GM21526 (cell line): ENCODE measurements at regions not wholly inside any gene's neighbourhood (a gene's known extent, or its start where the extent isn't known, plus 50 kb on each side); places are given as distances from the start of the nearest gene placed in this dataset.

Source experiments
- ATAC-seq: cut with Tn5 transposase; IDR thresholded peaks from one replicate; pipeline ENCODE4 v1.9.1; 2021; ENCODE audit warnings: moderate library complexity; ENCODE audit not compliant: unreplicated experiment, low FRiP score

- no peak for ATAC-seq
Observed at GRCh38 chr3:59270209-59270608, 220.4 kb upstream of the CFAP20DC start.

GRCh38 chr3:59268170-59268569 is 218.3 kb upstream of the CFAP20DC start:
- no peak for ATAC-seq

GRCh38 chr3:59267021-59267420 is 217.2 kb upstream of the CFAP20DC start:
- ATAC-seq, result no peak

- ATAC-seq, result no peak
Observed at GRCh38 chr3:59266551-59266950, 216.7 kb upstream of the CFAP20DC start.

DNA sequence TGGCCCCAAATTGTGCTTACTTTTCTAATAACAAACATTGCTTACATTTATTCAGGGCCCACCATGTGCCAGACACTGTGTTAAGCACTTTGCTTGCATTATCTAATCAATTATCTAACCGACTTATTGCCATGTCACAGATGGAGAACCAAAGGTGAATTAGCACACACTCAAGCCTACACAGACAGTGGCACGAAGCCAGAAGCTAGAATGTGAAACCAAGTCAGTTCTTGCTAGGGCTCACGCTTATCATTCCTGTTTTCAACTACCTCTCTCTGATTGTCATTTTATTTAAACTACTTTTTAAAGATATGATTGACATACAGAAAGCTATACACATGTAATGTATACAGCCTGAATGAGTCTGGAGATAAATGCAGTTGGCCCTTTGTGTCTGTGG is 215.7 kb upstream of the CFAP20DC start:
- ATAC-seq, result no peak

DNA sequence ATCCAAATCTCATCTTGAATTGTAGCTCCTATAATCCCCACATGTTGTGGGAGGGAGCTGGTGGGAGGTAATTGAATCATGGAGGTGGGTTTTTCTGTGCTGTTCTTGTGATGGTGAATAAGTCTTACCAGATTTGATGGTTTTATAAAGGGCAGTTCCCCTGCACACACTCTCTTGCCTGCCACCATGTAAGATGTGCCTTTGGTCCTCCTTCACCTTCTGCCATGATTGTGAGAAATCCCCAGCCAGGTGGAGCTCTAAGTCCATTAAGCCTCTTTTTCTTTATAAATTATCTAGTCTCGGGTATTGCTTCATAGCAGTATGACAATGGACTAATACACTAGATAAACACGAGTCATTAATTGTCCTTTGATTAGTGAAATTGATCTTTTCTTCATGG is 214.5 kb upstream of the CFAP20DC start:
- no peak for ATAC-seq

DNA sequence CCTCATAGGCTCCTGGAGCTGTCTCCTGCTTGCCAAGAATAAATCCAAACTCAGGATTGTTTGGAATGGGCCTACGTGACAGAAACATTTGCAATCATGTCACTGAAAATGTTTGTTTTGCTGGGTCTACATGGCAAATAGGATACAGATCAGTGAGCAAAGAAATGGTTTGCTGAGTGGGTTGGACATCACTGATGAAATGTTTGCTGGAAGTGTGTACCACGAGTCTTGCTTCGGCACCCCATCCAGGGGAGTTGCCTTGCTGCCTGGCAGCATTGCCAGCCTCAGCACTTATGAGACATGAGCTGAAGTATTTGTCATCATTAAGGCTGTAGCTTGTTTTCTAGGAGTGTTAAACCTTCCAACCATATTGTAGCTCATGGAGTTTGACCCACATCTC is 213.3 kb upstream of the CFAP20DC start:
- ATAC-seq, result no peak

GRCh38 chr3:59262076-59262498 is 212.3 kb upstream of the CFAP20DC start:
- peak; percentile 83 for ATAC-seq

DNA sequence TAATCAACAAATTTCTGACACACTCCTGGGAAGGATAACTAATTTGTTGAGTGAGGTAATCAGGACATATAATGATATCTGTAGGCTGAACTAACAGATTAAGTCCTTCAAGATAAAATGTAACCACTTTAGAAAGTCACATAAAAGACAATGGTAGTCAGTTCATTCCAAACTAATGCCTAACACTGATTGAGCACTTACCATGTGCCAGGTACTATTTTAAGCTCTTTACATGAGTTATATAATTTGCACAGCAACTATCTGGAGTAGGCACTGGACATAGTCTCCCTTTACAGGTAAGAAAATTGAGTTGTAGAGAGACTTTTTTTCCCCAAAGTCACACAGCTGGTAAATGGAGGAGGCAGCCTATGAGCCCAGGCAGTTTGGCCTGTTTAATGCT is 211.2 kb upstream of the CFAP20DC start:
- no peak for ATAC-seq

GRCh38 chr3:59258550-59259260 is 208.9 kb upstream of the CFAP20DC start:
- ATAC-seq, result no peak

GRCh38 chr3:59257506-59257905 is 207.7 kb upstream of the CFAP20DC start:
- ATAC-seq, result no peak

GRCh38 chr3:59256230-59256629 is 206.4 kb upstream of the CFAP20DC start:
- ATAC-seq, result no peak

DNA sequence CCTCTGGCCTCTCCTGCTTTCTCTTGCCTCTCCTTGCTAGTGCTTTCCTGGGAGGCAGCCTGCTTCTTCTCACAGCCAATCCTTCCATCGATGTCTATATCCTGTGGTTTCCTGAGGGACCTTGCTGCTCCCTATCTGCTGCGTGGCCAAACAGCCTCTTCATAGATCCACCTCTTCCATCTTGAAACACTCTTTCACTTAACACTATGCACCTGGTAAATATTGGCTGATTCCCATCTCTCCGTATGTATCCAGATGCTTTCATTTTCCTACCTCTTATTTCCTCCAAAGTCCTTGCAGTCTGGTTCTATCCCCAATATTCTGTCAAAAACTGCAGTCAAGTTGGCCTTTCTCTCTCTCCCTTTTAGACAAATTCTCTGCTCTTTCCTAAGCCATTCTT is 205.2 kb upstream of the CFAP20DC start:
- ATAC-seq, result no peak

DNA sequence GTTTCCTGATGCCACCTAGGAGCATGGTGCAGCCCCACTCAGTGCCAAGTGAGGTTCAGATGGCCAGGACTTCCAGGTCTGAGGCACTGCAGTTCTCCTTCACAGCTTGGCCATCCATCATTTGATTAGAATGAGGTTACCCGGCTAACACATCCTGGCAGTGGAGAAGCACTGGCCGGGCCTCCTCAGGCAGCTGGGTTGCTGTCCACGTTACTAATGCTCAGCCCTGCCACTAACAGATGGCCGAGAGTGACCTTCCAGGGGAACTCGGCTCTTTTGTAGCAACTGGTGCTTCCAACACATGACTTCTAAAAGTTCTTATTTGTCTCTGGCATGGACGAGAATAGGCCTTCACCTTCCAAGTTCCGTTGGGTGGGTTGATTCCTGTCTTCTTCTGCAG is 204.6 kb upstream of the CFAP20DC start:
- ATAC-seq, result no peak

DNA sequence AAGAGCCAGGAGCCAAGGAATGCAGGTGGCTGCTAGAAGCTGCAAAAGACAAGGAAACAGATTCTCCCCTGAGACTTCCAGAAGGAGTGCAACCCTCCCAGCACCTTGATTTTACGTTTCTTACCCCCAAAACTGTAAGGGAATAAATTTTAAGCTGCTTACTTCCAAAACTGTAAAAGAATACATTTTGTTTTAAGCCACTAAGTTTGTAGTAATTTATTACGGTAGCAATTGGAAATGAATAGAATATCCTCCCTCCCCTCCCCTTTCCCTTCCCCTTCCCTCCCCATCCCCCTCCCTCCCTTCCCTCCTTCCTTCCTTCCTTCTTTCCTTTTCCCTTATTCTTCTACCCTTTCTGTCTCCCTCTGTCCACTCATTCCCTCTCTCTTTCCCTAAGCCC is 203.7 kb upstream of the CFAP20DC start:
- no peak for ATAC-seq

DNA sequence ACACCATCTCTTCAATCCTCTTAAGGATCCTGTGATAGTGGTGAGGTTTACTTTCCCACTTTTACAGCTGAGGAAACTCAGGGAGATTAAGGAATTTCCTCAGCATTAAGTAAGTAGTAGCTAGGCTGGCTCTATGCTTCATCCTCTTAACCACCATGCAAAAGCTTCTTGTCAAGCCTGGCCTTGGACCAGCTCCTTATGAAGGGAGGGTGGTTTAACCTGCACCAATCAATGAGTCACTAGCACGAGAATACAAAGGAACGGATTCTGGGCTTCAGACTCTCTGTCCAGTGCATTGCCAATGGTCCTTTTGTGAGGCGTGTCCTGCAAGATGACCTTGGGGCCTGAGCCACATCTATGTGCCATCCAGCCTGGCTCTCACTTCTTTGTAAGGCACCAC is 202.0 kb upstream of the CFAP20DC start:
- no peak for ATAC-seq

- ATAC-seq, result no peak
Observed at GRCh38 chr3:59250600-59250999, 200.8 kb upstream of the CFAP20DC start.

DNA sequence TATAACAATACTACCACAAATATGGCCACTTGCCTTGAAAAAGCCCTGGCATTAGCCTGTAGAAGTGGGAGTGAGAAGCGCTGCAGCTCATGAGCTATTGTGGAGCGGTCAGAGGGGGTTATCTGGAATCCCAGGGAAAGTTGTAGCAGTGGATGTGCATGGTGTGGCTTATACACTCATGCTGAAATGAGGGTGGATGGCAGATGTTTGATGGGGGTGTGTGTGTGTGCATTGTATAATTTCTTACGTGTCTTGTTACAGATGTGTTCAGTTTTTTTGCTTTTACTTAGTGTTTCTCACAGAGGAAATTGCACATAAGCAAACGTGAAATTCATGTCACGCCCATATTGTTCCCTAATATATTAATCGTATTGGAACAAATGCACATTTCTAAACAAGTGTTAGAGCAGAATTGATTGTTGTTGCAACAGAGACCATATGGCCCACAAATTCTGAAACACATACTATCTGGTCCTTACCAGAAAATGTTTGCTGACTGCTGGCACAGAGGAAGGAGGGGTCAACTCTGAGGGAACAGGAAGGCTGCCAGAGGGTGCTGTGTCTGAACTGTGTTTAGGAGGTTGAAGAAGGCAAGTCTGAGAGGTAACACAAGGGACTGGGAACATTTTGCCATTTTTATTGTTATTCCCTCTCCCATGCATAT is 200.0 kb upstream of the CFAP20DC start:
- no peak for ATAC-seq

- no peak for ATAC-seq
Observed at GRCh38 chr3:59249004-59249403, 199.2 kb upstream of the CFAP20DC start.

DNA sequence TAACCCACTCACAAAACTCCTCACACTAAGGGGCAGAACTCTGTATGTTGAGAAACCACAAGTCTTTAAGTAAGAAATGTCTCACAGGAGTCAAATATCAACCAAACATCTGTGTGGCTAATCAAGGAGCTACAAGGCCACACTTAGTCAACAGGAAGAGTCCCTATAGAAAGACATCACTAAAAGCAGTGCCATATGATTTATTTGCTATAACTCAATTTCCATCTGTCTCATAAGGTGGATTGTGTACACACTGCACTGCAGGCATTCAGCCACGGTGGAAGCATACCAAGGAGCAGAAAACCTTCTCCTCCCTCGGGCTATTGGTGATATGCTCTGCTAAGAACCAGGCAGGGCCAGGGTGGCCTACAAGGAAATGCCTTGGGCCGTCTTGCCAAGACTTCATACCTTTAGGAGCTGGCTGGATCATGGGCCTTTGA is 197.6 kb upstream of the CFAP20DC start:
- ATAC-seq, result no peak

DNA sequence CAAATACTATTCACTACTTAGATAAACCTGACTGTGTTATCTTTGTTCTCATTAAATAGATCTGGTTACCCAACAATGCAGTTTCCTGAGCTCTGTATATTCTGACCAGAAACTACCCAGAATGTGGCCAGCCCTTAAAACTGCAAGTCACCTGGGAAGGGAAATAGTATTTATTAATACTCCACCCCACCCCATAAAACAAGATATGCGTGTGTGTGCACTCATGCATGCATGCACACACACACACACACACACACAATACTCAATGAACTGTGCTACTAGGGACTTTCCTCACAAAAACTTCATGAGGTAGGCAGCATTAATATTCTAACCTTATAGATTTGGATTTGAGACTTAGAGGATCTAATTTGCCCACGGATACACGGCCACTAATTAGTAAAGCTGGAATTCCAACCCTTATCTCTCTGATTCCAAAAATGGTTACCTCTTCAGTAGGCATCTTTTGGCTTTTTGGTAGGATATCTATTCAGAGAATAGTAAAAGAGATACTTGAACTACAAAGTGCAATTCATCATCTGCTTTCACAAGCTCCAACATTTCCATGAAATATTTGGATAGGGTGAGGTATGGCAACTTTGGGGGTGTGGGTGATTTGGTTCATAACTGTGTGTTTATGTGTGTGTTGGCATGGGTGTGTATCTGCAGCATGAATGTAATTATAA is 197.0 kb upstream of the CFAP20DC start:
- no peak for ATAC-seq
